Neural progenitor cell (in vitro differentiated cells): ENCODE measurements at regions not wholly inside any gene's neighbourhood (a gene's known extent, or its start where the extent isn't known, plus 50 kb on each side); places are given as distances from the start of the nearest gene placed in this dataset.

Source experiments
- CTCF ChIP-seq: fragments of 200-600 bp; sonication (generic); IDR thresholded peaks from 2 replicates; pipeline ENCODE4 v1.5.1; 2017; ENCODE audit warnings: antibody characterized with exemption, mild to moderate bottlenecking
- EZH2 ChIP-seq: fragments of 200-600 bp; sonication (generic); IDR thresholded peaks from 2 replicates; pipeline ENCODE4 v1.6.1; 2017; ENCODE audit warnings: antibody characterized with exemption, mild to moderate bottlenecking, moderate library complexity

GRCh38 chr7:117951285-117951684 is 78.0 kb upstream of the CTTNBP2 start:
- TF ChIP-seq CTCF = no peak
- no peak for TF ChIP-seq EZH2
